PC-9 (cell line): ENCODE measurements at regions not wholly inside any gene's neighbourhood (a gene's known extent, or its start where the extent isn't known, plus 50 kb on each side); places are given as distances from the start of the nearest gene placed in this dataset.
A peak's percentile ranks its signal among the peaks of the same experiment; 100 is the strongest.

ENCODE experiments used
- BruUV-seq: library from RNA; stranded (reverse); fragments of 400-500 nt; replicated peaks from 2 replicates; lab custom pipeline; 2021; lab: Mats Ljungman, UMichigan
- CTCF ChIA-PET: fragments of 300-600 bp; sonication (Branson Sonifier 250); formaldehyde crosslinking; loops from one replicate; lab custom pipeline; 2022; ENCODE audit warnings: antibody characterized with exemption; lab: Charles Lee
- POLR2A ChIA-PET: fragments of 300-600 bp; sonication (Branson Sonifier 250); formaldehyde crosslinking; loops from one replicate; lab custom pipeline; 2022; ENCODE audit warnings: antibody characterized with exemption; ENCODE audit not compliant: unreplicated experiment; lab: Charles Lee
- DNase-seq, 2 experiments: peaks; one replicate each; pipeline versions ENCODE4 v3.0.0 to v3.0.0-alpha.2; 2015 to 2022; ENCODE audit warnings: mixed read lengths in 1 of 2
- H2AFZ ChIP-seq: fragments of 200-600 bp; sonication (generic); 2 replicates; pipeline ENCODE4 v1.8.1; 2017; ENCODE audit warnings: antibody characterized with exemption
- H3F3A ChIP-seq: fragments of 200-600 bp; sonication (generic); 2 replicates; pipeline ENCODE4 v1.8.1; 2017; ENCODE audit warnings: antibody characterized with exemption, mild to moderate bottlenecking, low read depth; ENCODE audit not compliant: insufficient read depth
- H3K27ac ChIP-seq: fragments of 200-600 bp; sonication (generic); 2 replicates; pipeline ENCODE4 v1.6.1; 2016; ENCODE audit warnings: mixed run types
- H3K27me3 ChIP-seq: fragments of 200-600 bp; sonication (generic); 2 replicates; pipeline ENCODE4 v1.6.1; 2016; ENCODE audit warnings: low read depth, mixed run types; ENCODE audit not compliant: insufficient read depth
- H3K36me3 ChIP-seq: fragments of 200-600 bp; sonication (generic); 2 replicates; pipeline ENCODE4 v1.6.1; 2016; ENCODE audit warnings: low read depth, mixed run types
- H3K4me1 ChIP-seq: fragments of 200-600 bp; sonication (generic); replicated peaks from 2 replicates; pipeline ENCODE4 v1.6.1; 2016; ENCODE audit warnings: mixed run types; ENCODE audit not compliant: insufficient read depth
- H3K4me2 ChIP-seq: fragments of 200-600 bp; sonication (generic); 2 replicates; pipeline ENCODE4 v1.6.1; 2017; ENCODE audit warnings: mixed run types
- H3K4me3 ChIP-seq: fragments of 200-600 bp; sonication (generic); 2 replicates; pipeline ENCODE4 v1.6.1; 2016; ENCODE audit warnings: mixed run types
- H3K79me2 ChIP-seq: fragments of 200-600 bp; sonication (generic); 2 replicates; pipeline ENCODE4 v1.6.1; 2017; ENCODE audit warnings: low read depth, mixed run types
- H3K9me2 ChIP-seq: fragments of 200-600 bp; sonication (generic); 2 replicates; pipeline ENCODE4 v1.8.1; 2017; ENCODE audit warnings: mild to moderate bottlenecking; ENCODE audit not compliant: insufficient read depth
- H3K9me3 ChIP-seq: fragments of 200-600 bp; sonication (generic); 2 replicates; pipeline ENCODE4 v1.8.1; 2016; ENCODE audit warnings: low read depth; ENCODE audit not compliant: insufficient read depth
- H4K20me1 ChIP-seq: fragments of 200-600 bp; sonication (generic); 2 replicates; pipeline ENCODE4 v1.8.1; 2017; ENCODE audit not compliant: insufficient read depth
- CTCF ChIP-seq: fragments of 200-600 bp; sonication (generic); conservative IDR thresholded peaks from 2 replicates; pipeline ENCODE4 v1.6.1; 2017; ENCODE audit warnings: mixed run types, antibody characterized with exemption, mild to moderate bottlenecking, moderate library complexity
- EZH2 ChIP-seq: fragments of 200-600 bp; sonication (generic); IDR thresholded peaks from 2 replicates; pipeline ENCODE4 v1.8.0; 2017; ENCODE audit warnings: antibody characterized with exemption, low read depth
- intact Hi-C: fragments of 100-400 bp; cut with micrococcal nuclease; formaldehyde crosslinking; loops from one replicate; pipeline ENCODE4 v1.10.0; 2022; ENCODE audit not compliant: unreplicated experiment

- Histone ChIP-seq H3K4me2 (no peak overlapping the region), H3F3A (no peaks in the 10 kb centered on the region), H3K4me3 (no peak overlapping the region), H4K20me1 (no peaks in the 10 kb centered on the region), H3K36me3 (no peaks in the 10 kb centered on the region), H3K27ac (no peak overlapping the region), H3K4me1 (no peaks in the 10 kb centered on the region), H3K9me2 (no peaks in the 10 kb centered on the region), H2AFZ (no peak overlapping the region), H3K27me3 (peaks cover 11% of the 10 kb centered on the region; the same call in 1 of the 2 replicates), H3K79me2 (no peaks in the 10 kb centered on the region), H3K9me3 (no peaks in the 10 kb centered on the region)
- no TSS peak for BruUV-seq
- no peak for DNase-seq
- CTCF ChIA-PET = interaction anchor here (0.6 to 1.4 kb wide), 2 partner anchors 155 to 192 kb away, joined by 3 to 4 read pairs; partner anchors contain the start of gene RRBP1
- POLR2A ChIA-PET = interaction anchor here (0.7 kb wide), 1 partner anchor 31 kb away, joined by 3 read pairs; no protein-coding TSS in a partner anchor
- intact Hi-C loops = no loop called here
- no peak for TF ChIP-seq CTCF
- TF ChIP-seq EZH2 = no peak
Measured at GRCh38 chr20:17874271-17875105, 94.1 kb downstream of the SNX5 start.

GRCh38 chr20:17873410-17874270 lies 95.0 kb downstream of the SNX5 start:
- no peaks in the 10 kb centered on the region for H3K9me2 ChIP-seq
- TF ChIP-seq CTCF = no peak
- TF ChIP-seq EZH2 = no peak
- H3K79me2 ChIP-seq = no peaks in the 10 kb centered on the region
- DNase-seq = peak in 1 of 2 experiments; percentile 71
- ChIA-PET POLR2A (no interaction called here), CTCF (interaction anchor here (0.5 to 1.4 kb wide), 2 partner anchors 123 to 191 kb away, joined by 4 to 5 read pairs; partner anchors contain the start of gene RRBP1)
- H3K27me3 ChIP-seq = peaks cover 18% of the 10 kb centered on the region; the same call in 1 of the 2 replicates
- H3K9me3 ChIP-seq = no peaks in the 10 kb centered on the region
- no peaks in the 10 kb centered on the region for H3K4me1 ChIP-seq
- H3K27ac ChIP-seq = no peak overlapping the region
- H2AFZ ChIP-seq = no peak overlapping the region
- no peaks in the 10 kb centered on the region for H4K20me1 ChIP-seq
- no peaks in the 10 kb centered on the region for H3K36me3 ChIP-seq
- no peaks in the 10 kb centered on the region for H3F3A ChIP-seq
- no peak overlapping the region for H3K4me2 ChIP-seq
- BruUV-seq = no TSS peak
- intact Hi-C loops = no loop called here
- H3K4me3 ChIP-seq = no peak overlapping the region

GRCh38 chr20:17872959-17873358 lies 95.6 kb downstream of the SNX5 start:
- no TSS peak for BruUV-seq

More at GRCh38 chr20:17872959-17873358, 95.6 kb downstream of the SNX5 start:
- no peak overlapping the region for H2AFZ ChIP-seq
- H3K27me3 ChIP-seq = peaks cover 18% of the 10 kb centered on the region; the same call in 1 of the 2 replicates
- no peaks in the 10 kb centered on the region for H4K20me1 ChIP-seq
- ChIA-PET POLR2A (no interaction called here), CTCF (no interaction called here)
- TF ChIP-seq EZH2 = no peak
- TF ChIP-seq CTCF = no peak
- intact Hi-C loops = no loop called here
- H3F3A ChIP-seq = no peaks in the 10 kb centered on the region
- H3K9me3 ChIP-seq = no peaks in the 10 kb centered on the region
- no peaks in the 10 kb centered on the region for H3K36me3 ChIP-seq
- H3K4me1 ChIP-seq = no peaks in the 10 kb centered on the region
- H3K9me2 ChIP-seq = no peaks in the 10 kb centered on the region
- no peak overlapping the region for H3K27ac ChIP-seq
- H3K4me2 ChIP-seq = no peak overlapping the region
- no peaks in the 10 kb centered on the region for H3K79me2 ChIP-seq
- DNase-seq = no peak
- no peak overlapping the region for H3K4me3 ChIP-seq
